Calu3 (cell line): ENCODE measurements at regions not wholly inside any gene's neighbourhood (a gene's known extent, or its start where the extent isn't known, plus 50 kb on each side); places are given as distances from the start of the nearest gene placed in this dataset.

Source experiments
- BruUV-seq: library from RNA; stranded (reverse); fragments of 400-500 nt; replicated peaks from 2 replicates; lab custom pipeline; 2021; lab: Mats Ljungman, UMichigan
- CTCF ChIA-PET: fragments of 300-600 bp; sonication (Branson Sonifier 250); formaldehyde crosslinking; loops from one replicate; lab custom pipeline; 2022; ENCODE audit warnings: antibody characterized with exemption; lab: Charles Lee
- DNase-seq: peaks from one replicate; pipeline ENCODE4 v3.0.0; 2022
- H3K27ac Mint-ChIP-seq: one replicate; pipeline ENCODE4 v1.8.0; 2022; ENCODE audit warnings: mixed read lengths; ENCODE audit not compliant: unreplicated experiment
- H3K27me3 Mint-ChIP-seq: one replicate; pipeline ENCODE4 v1.8.0; 2022; ENCODE audit warnings: mixed read lengths; ENCODE audit not compliant: unreplicated experiment
- H3K36me3 Mint-ChIP-seq: one replicate; pipeline ENCODE4 v1.8.0; 2022; ENCODE audit warnings: mild to moderate bottlenecking, moderate library complexity, mixed read lengths; ENCODE audit not compliant: insufficient read depth, unreplicated experiment
- H3K4me1 Mint-ChIP-seq: one replicate; pipeline ENCODE4 v1.8.0; 2022; ENCODE audit warnings: mild to moderate bottlenecking, low read depth, mixed read lengths; ENCODE audit not compliant: unreplicated experiment
- H3K4me3 Mint-ChIP-seq: one replicate; pipeline ENCODE4 v1.8.0; 2022; ENCODE audit warnings: mild to moderate bottlenecking, low read depth, moderate library complexity, mixed read lengths; ENCODE audit not compliant: unreplicated experiment
- H3K9me3 Mint-ChIP-seq: one replicate; pipeline ENCODE4 v1.8.0; 2022; ENCODE audit warnings: low read depth, mixed read lengths; ENCODE audit not compliant: unreplicated experiment
- intact Hi-C: fragments of 100-400 bp; cut with micrococcal nuclease; formaldehyde crosslinking; loops from one replicate; pipeline ENCODE4 v1.10.0; 2022; ENCODE audit not compliant: unreplicated experiment
- TF ChIP-seq, protein P1 (sequence below): fragments of 200-600 bp; IDR thresholded peaks from one replicate; pipeline ENCODE4 v1.8.0; 2022; ENCODE audit warnings: antibody characterized with exemption; ENCODE audit not compliant: unreplicated experiment

DNA sequence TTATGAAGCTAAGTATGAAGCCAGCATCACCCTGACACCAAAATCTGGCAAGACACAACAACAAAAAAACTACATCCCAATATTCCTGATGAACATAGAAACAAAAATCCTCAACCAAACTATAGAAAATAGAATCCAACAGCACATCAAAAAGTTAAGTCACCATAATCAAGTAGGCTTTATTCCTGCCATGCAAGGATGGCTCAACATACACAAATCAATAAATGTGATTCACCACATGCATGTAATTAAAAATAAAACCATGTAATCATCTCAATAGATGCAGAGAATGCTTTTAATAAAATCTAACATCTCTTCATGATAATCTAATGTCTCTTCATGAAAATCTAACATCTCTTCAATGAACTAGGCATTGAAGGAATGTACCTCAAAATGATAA lies 249.4 kb upstream of the GK2 start:
- no peak for DNase-seq
- CTCF ChIA-PET = no interaction called here
- intact Hi-C loops = no loop called here
- no peaks in the 10 kb centered on the region for H3K36me3 Mint-ChIP-seq
- no peak overlapping the region for H3K27ac Mint-ChIP-seq
- peaks cover 4% of the 10 kb centered on the region for H3K9me3 Mint-ChIP-seq
- no peaks in the 10 kb centered on the region for H3K27me3 Mint-ChIP-seq
- TF ChIP-seq, protein P1, sequence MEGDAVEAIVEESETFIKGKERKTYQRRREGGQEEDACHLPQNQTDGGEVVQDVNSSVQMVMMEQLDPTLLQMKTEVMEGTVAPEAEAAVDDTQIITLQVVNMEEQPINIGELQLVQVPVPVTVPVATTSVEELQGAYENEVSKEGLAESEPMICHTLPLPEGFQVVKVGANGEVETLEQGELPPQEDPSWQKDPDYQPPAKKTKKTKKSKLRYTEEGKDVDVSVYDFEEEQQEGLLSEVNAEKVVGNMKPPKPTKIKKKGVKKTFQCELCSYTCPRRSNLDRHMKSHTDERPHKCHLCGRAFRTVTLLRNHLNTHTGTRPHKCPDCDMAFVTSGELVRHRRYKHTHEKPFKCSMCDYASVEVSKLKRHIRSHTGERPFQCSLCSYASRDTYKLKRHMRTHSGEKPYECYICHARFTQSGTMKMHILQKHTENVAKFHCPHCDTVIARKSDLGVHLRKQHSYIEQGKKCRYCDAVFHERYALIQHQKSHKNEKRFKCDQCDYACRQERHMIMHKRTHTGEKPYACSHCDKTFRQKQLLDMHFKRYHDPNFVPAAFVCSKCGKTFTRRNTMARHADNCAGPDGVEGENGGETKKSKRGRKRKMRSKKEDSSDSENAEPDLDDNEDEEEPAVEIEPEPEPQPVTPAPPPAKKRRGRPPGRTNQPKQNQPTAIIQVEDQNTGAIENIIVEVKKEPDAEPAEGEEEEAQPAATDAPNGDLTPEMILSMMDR = no peak
- no peak overlapping the region for H3K4me3 Mint-ChIP-seq
- no TSS peak for BruUV-seq
- peaks cover 7% of the 10 kb centered on the region for H3K4me1 Mint-ChIP-seq

DNA sequence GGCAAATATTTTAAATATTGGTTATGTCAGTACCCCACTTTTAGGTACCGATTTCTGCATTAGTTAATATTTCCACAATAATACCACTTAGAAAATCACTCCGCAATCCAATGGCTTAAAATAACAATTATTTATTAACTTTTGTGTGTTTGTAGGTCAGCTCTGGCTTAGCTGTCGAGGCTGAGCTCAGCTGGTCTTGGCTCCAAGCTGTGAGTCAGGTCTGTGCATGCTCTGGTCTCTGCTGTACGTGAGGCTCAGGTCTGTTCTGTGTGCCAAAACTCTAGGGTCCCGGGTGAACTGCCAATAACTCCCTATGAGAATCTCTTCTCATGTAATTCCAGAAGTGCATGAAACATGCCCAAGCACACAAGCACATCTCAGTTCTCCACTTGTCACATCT lies 245.8 kb upstream of the GK2 start:
- no TSS peak for BruUV-seq
- Mint-ChIP-seq H3K9me3 (no peaks in the 10 kb centered on the region), H3K4me1 (peaks cover 24% of the 10 kb centered on the region), H3K27me3 (no peaks in the 10 kb centered on the region), H3K36me3 (no peaks in the 10 kb centered on the region), H3K4me3 (no peak overlapping the region), H3K27ac (no peak overlapping the region)
- DNase-seq = peak; percentile 4
- TF ChIP-seq, protein P1 = no peak
- CTCF ChIA-PET = interaction anchor here (0.6 kb wide), 1 partner anchor 289 kb away, joined by 5 read pairs; no protein-coding TSS in a partner anchor
- intact Hi-C loops = no loop called here

DNA sequence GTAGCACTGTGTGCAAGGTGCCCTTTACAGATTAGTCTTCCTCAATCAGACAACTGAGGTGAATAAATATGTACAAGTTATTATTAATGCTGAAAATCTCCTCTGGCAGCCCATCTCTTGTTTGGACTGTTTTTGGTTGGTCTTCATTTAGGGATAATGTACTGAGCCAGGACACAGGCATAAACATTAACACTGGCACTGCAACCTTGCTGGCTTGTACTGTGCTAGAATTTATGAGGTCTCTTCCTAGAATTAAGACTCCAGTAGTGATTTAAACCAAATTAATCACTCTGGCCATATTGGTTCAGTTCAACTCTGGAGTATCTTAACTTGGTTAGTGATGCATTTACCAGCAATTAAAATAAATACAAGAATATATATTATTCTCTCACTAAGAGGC lies 244.7 kb upstream of the GK2 start:
- H3K9me3 Mint-ChIP-seq = no peaks in the 10 kb centered on the region
- intact Hi-C loops = no loop called here
- H3K27me3 Mint-ChIP-seq = no peaks in the 10 kb centered on the region
- no peak for DNase-seq
- no peaks in the 10 kb centered on the region for H3K36me3 Mint-ChIP-seq
- TF ChIP-seq, protein P1 = no peak
- peak overlapping the region; percentile 52 for H3K27ac Mint-ChIP-seq
- BruUV-seq = no TSS peak
- CTCF ChIA-PET = no interaction called here
- H3K4me1 Mint-ChIP-seq = peaks cover 32% of the 10 kb centered on the region
- H3K4me3 Mint-ChIP-seq = no peak overlapping the region

DNA sequence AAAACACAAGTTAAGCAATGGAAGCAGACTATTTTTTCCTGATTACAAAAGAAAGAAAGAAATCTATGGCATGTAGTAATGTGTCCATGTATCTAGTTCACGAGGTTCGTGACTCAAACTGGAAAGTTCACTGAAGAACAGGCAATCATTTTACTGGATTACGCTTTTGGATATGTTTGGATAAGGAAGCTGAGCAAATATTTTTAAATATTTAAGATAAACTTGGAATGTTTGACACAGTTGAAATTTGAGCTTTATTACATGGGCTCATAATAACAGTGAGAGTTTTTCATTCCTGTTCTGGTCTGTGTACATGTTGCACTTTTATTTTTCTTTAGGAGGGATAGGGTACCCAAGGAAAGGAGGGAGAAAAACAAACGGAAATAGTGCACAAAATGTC lies 244.2 kb upstream of the GK2 start:
- H3K4me3 Mint-ChIP-seq = no peak overlapping the region
- BruUV-seq = no TSS peak
- no peaks in the 10 kb centered on the region for H3K27me3 Mint-ChIP-seq
- no peaks in the 10 kb centered on the region for H3K9me3 Mint-ChIP-seq
- peak; percentile 9 for DNase-seq
- peaks cover 32% of the 10 kb centered on the region for H3K4me1 Mint-ChIP-seq
- no peaks in the 10 kb centered on the region for H3K36me3 Mint-ChIP-seq
- intact Hi-C loops = no loop called here
- H3K27ac Mint-ChIP-seq = peak overlapping the region; percentile 52
- CTCF ChIA-PET = no interaction called here
- TF ChIP-seq, protein P1 = no peak

DNA sequence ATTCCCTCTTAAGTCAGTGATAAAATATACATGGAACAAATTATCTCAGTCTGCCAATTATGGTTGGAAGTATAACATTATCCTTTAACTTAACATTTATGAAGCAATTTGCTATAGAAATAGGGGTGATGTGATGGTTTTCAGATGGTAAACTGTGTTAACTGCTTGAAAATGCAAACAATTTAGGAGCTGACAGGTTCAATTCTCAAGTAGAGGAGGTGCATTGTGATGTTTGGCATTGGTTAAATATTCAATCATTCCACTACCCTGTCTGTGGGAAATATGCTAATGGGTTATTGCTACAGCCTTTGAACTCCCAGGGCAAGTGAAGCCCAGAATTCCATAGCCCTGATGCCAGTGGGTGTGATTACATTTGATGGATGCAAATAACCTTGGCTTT lies 243.4 kb upstream of the GK2 start:
- DNase-seq = peak; percentile 2
- TF ChIP-seq, protein P1 = no peak
- Mint-ChIP-seq H3K4me1 (peaks cover 32% of the 10 kb centered on the region), H3K27me3 (no peaks in the 10 kb centered on the region), H3K27ac (no peak overlapping the region), H3K36me3 (no peaks in the 10 kb centered on the region), H3K9me3 (no peaks in the 10 kb centered on the region), H3K4me3 (peak overlapping the region; percentile 17)
- intact Hi-C loops = no loop called here
- BruUV-seq = no TSS peak
- CTCF ChIA-PET = no interaction called here
